ENCODE measurements at regions not wholly inside any gene's neighbourhood (a gene's known extent, or its start where the extent isn't known, plus 50 kb on each side); places are given as distances from the start of the nearest gene placed in this dataset.
"Not testable (repeated sequence)": the region's sequence is repeated elsewhere in the genome, so short reads cannot be mapped to it uniquely, and the experiment has no call there.

- not testable (repeated sequence) for DNase-seq (ENCODE audit: low spot score)
These were observed 224.4 kb upstream of the SERP2 start for GRCh38 chr13:44149231-44149630.

DNA sequence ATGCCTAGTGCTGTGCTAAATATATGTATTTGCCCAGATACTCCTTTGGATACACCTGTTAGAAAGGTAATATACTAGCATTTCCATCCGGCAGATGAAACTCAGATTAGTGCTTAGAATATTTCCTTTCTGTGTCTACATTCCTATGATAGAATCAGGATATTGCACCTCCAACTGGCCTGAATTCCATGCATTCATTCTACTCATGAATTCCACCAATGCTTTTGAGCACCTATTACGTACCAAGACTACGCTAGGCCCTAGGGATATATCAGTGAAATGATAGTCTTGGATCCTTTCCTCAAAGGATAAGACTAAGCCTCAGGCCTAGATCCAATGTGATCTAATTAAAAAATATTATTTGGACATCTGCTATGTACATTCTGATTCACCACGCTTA, 223.8 kb upstream of the SERP2 start:
- no peak for DNase-seq (ENCODE audit: low spot score)

GRCh38 chr13:44151474-44151873, 222.2 kb upstream of the SERP2 start:
- no peak for DNase-seq (ENCODE audit: low spot score)

- no peak for DNase-seq (ENCODE audit: low spot score)
These were observed 220.1 kb upstream of the SERP2 start for GRCh38 chr13:44153496-44153895.

GRCh38 chr13:44155422-44156293, 218.0 kb upstream of the SERP2 start:
- no peak for DNase-seq (ENCODE audit: low spot score)

DNA sequence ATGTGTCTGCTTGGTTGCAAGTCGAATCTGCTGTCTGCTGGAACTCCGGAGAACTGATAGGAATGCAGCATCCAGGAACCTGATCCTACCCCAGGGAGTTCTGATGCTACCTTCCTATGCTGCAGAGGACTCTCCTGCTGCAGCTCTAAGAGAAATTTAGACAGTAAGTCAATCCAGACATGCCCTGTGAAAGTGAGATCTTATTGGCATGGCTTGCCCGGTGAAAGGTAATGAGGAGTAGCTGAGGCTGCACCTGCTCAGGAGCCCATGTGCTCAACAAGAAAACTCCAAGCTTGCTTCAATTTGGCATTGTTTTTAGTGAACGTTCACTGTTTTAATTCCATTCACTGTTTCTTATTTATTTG, 217.3 kb upstream of the SERP2 start:
- no peak for DNase-seq (ENCODE audit: low spot score)

DNA sequence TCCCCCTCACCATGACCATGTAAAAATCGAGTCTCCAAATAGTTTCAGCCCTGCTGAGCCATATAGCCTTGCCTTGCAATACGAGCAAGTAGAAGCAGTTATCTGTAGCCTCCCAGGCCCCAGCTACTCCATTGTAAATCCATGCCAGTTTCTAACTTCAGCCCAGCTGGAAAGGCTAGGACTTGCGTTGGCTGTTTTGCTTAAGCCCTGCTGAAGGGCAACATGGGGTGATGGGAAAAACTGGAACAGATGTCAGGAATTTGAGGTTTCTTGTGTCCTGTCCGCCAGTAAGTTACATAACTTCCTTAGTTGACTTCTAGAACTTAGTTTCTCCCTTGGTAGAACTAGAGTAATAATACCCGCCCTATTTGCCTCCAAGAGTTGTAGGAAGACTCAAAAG, 216.0 kb upstream of the SERP2 start:
- DNase-seq (ENCODE audit: low spot score): no peak

DNA sequence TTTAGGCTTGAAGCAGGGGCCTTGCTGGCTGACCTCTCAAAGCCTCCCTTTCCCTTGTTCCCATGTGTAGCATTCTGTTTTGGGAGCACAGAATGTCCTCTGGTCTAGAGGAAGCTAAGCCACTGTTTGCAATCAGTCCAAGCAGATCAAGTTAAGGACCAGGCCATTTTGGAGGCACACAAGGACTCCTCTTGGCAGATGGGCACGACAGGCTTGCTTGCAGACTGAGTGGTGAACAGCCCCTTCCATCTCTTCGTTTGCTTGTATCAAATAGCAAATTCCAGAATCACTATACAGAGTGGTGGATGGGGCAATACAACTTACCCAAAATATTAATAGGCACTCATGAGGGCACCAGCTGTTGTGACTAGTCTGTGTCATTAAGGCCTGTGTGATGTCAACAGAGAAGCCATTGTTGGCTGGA, 215.5 kb upstream of the SERP2 start:
- no peak for DNase-seq (ENCODE audit: low spot score)

GRCh38 chr13:44158881-44159632, 214.6 kb upstream of the SERP2 start:
- no peak for DNase-seq (ENCODE audit: low spot score)

DNA sequence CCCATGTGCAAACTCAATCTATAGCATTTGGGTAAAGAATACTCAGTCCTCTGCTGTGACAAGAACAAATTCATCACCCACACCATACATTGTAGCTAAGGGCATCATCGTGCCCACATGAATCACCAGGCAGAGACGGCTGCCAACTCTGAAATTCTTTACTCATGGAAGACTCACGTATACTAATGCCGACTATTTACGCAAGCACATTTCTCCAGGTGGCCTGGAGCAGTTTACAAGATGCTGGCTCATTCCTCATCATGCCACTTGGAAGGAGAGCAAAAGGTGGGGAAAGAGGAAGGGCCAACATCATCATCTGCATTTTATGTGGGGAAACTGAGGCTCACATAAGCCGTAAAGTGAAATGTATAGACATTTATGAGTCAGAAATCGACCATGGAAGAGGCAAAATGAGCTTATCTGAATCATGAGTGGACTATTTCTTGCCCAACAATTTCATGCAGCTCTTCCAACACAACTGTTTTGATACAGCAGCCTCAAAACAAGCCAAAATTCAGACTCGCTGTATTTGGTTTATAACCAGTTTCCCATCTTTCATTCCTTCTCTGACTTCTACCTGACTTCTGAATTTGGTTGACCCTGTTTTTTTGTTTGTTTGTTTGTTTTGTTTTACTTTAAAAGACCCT, 213.9 kb upstream of the SERP2 start:
- no peak for DNase-seq (ENCODE audit: low spot score)

DNA sequence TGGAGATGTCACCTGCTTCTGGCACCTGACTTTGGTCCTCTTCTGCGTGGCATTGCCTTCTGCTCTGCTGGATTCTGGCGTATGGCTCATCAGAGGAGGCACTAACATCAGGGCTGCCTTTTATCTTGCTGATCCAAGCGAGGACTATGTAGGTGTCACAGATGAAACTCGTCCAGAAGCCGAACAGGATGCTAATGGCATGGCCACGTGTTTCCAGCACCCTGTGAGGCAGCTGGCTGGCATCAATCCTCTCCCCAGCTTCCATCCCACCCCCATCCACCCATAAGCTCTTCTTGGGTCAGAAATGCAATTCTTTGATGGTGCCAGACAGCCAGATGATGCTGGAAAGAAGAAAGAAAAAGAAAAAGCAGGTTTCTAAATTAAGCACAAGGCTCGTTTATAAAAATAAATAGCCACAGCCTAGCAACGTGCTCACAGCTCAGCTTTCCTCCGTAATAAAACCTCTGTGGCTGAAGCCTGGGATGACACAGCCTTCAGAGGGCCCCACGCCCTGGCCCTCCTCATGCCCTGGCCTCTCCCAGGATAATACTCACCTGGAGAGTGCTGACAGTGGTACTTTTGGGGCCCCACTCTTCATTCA, 212.9 kb upstream of the SERP2 start:
- no peak for DNase-seq (ENCODE audit: low spot score)

GRCh38 chr13:44163108-44163507, 210.5 kb upstream of the SERP2 start:
- no peak for DNase-seq (ENCODE audit: low spot score)

- no peak for DNase-seq (ENCODE audit: low spot score)
These were observed 208.3 kb upstream of the SERP2 start for GRCh38 chr13:44165221-44165888.

- no peak for DNase-seq (ENCODE audit: low spot score)
These were observed 207.6 kb upstream of the SERP2 start for GRCh38 chr13:44165889-44166496.

DNA sequence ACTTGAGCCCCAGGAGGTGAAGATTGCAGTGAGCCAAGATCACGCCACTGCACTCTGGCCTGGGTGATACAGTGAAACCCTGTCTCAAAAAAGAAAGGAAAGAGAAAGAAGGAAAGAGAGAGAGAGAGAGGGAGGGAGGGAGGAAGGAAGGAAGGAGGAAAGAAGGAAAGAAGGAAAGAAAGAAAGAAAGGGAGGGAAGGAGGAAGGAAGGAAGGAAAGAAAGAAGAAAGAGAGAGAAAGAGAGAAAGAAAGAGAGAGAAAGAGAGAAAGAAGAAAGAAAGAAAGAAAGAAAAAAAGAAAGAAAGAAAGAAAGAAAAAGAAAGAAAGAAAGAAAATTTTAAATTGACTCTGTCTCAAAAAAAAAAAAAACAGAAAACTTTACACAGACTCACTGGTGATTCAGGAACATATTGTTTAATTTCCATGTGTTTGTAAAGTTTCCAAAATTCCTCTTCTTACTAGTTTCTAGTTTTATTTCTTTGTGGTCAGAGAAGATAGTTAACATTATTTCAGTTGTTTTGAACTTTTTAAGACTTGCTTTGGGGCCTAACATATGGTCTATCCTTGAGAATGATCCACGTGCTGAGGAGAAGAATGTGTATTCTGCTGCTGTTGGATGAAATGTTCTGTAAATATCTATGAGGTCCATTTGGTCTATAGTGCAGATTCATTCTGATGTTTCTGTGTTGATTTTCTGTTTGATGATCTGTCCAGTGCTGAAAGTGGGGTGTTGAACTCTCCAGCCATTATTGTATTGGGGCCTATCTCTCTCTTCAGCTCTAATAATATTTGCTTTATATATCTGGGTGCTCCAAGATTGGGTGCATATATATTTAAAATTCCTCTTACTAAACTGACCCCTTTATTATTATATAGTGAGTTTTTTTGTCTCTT, 204.4 kb upstream of the SERP2 start:
- no peak for DNase-seq (ENCODE audit: low spot score)

GRCh38 chr13:44170731-44171130, 202.9 kb upstream of the SERP2 start:
- no peak for DNase-seq (ENCODE audit: low spot score)

DNA sequence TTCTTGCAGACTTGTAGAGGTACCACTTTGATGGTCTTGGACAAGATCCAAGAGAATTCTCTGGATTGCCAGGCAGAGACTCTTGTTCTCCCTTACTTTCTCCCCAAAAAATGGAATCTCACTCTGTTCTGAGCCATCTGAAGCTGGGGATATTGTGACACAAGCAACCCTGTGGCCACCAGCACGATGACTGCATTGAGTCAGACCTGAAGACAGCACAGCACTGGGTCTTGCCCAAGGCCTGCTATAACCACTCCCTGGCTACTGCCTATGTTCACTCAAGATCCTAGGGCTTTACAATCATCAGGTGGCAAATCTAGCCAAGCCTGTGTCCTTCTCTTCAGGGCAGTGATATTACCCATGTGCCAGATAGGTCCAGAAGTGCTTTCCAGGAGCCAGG, 202.5 kb upstream of the SERP2 start:
- no peak for DNase-seq (ENCODE audit: low spot score)

GRCh38 chr13:44171861-44172260, 201.8 kb upstream of the SERP2 start:
- no peak for DNase-seq (ENCODE audit: low spot score)

- DNase-seq (ENCODE audit: low spot score): no peak
These were observed 201.3 kb upstream of the SERP2 start for GRCh38 chr13:44172281-44172810.

DNA sequence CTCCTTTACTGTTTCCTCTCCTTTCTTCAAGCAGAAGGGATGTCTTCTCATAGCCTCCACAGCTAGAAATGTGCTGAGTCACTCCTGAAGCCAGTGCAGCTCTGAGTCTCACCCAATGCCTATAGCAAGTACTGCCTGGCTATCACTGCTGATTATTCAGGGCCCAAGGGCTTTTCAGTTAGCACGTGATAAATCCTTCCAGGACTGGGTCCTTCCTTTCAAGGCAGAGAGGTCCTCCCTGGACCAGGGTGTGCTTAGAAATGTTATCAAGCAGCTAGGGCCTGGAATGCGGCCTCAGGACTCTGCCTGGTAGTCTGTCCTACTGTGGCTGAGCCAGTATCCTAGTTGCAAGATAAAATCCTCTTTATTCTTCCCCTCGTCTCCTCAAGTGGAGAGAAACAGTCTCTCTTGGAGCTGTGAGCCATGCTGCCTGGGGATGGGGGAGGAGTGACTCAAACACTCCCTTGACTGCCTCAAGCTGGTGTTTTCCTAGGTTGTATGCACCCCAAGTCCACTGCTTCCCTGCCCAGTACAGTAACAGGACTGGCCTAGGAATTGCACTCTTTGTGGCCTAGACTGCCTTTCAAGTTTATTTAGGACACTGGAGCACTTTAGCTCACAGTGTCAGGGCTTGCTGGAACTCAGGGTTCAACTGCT, 198.7 kb upstream of the SERP2 start:
- DNase-seq (ENCODE audit: low spot score): peak; percentile 13

Measured in SW480 (cell line).